GM18861 (cell line): ENCODE measurements at regions not wholly inside any gene's neighbourhood (a gene's known extent, or its start where the extent isn't known, plus 50 kb on each side); places are given as distances from the start of the nearest gene placed in this dataset.
"Not testable (repeated sequence)": the region's sequence is repeated elsewhere in the genome, so short reads cannot be mapped to it uniquely, and the experiment has no call there.

Source experiments
- ATAC-seq: cut with Tn5 transposase; IDR thresholded peaks from one replicate; pipeline ENCODE4 v1.9.1; 2021; ENCODE audit not compliant: unreplicated experiment

- ATAC-seq = no peak
These were observed 349.2 kb upstream of the KLF4 start for GRCh38 chr9:107838766-107839165.

- no peak for ATAC-seq
These were observed 346.7 kb upstream of the KLF4 start for GRCh38 chr9:107836300-107836699.

GRCh38 chr9:107833295-107833694 lies 343.7 kb upstream of the KLF4 start:
- no peak for ATAC-seq

DNA sequence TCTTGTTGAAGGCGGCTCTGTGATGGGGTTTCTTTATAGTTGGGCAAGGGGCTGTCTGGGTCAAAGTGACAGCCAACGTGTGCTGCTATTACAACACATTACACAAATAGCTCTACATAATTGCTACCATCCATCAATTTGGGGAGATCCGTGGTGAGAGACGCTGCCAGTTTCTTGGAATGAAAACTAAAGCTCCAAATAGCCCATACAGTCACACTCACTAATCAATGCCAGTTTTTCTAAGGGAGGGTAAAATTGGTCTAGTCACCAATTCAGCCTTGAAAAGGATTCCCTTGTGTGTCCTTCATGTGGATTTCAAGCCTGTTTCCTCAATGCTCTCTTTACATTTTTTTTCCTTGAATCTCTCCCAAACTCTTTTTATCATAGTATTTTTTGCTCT lies 343.3 kb upstream of the KLF4 start:
- ATAC-seq = no peak

GRCh38 chr9:107830479-107830878 lies 340.9 kb upstream of the KLF4 start:
- ATAC-seq = no peak

GRCh38 chr9:107827884-107828283 lies 338.3 kb upstream of the KLF4 start:
- no peak for ATAC-seq

- ATAC-seq = peak; percentile 88
These were observed 337.7 kb upstream of the KLF4 start for GRCh38 chr9:107827304-107827703.

- ATAC-seq = not testable (repeated sequence)
These were observed 337.1 kb upstream of the KLF4 start for GRCh38 chr9:107826688-107826983.

DNA sequence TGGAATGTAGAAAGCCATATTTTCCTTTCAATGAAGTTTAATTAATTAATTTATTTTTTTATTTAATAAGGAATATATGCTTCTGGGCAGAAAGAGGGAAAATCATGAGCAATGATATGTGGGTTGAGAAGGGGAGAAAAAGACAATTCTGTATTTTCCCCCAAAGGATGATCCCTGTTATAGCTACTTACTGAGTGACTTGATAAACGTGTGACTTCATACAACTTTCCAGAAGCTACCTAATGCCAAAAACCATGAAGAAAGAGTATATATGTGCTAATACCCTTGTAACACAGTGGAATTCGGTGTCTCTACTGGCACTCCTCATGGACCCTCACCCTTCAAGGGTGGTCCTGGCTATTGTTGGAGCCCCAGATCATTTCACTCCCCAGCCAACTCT lies 335.0 kb upstream of the KLF4 start:
- ATAC-seq = no peak

GRCh38 chr9:107819772-107820565 lies 330.4 kb upstream of the KLF4 start:
- no peak for ATAC-seq

GRCh38 chr9:107818503-107818829 lies 328.9 kb upstream of the KLF4 start:
- ATAC-seq = not testable (repeated sequence)

- not testable (repeated sequence) for ATAC-seq
These were observed 328.3 kb upstream of the KLF4 start for GRCh38 chr9:107817595-107818502.

DNA sequence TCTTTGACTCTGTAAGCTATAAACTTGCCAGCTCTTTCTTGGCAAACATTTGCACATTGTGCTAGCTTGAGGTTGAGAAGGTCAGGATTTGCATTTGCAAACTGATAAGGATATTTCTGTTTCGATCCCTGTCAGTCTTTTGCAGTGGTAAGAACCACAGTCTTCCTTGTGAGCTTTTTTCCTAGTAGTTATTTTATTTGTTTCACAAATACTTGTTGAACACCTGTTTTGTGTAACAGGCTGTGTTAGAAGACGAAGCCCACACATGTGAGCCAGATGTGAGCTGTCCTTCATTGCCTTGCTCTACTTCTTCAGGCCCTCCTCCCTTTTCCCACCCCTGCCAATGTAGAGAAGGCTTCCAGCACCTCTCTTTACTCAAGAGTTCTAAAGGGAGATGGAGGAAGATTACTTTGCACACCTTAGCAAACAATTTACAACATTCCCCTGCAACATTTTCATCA lies 327.0 kb upstream of the KLF4 start:
- no peak for ATAC-seq

DNA sequence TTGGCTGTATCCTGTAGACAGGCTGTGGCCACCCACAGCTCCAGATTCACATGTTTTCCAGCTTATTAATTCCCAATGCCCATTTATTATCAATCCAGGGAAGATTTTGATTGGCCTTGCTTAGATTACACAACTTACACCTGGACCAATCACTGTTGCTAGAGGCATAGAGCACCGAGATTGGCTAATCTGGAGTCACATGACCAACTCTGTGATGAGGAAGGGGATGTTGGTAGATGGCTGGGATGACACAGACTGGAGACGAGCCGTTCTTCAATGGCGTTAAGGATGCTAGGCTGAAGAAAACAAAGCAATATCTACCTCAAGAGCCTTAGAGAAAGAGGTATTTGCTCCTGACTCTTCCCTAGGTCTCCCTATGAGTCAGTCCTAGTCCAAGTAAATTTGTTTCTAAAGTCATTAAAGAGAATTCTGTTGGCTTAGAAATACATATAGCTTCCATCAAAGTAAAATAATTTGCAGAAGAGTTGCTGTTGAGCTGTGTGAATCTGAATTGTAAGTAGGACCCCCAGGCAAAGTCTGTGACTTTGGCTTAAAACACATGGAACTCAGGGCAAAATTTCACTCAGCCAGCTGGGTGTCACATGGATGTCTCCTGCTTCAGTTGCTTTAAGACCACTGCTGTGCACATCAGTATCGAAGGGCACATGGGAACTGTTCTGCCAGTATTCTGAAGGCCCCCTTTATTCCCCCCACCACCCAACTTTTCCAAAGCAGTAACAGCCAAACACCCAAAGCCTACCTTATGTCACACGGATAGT lies 326.4 kb upstream of the KLF4 start:
- no peak for ATAC-seq

GRCh38 chr9:107813287-107813686 lies 323.7 kb upstream of the KLF4 start:
- no peak for ATAC-seq

GRCh38 chr9:107810461-107810961 lies 320.9 kb upstream of the KLF4 start:
- ATAC-seq = no peak

GRCh38 chr9:107809871-107810460 lies 320.4 kb upstream of the KLF4 start:
- ATAC-seq = no peak

- no peak for ATAC-seq
These were observed 317.6 kb upstream of the KLF4 start for GRCh38 chr9:107807183-107807582.

GRCh38 chr9:107805201-107805600 lies 315.6 kb upstream of the KLF4 start:
- ATAC-seq = no peak

DNA sequence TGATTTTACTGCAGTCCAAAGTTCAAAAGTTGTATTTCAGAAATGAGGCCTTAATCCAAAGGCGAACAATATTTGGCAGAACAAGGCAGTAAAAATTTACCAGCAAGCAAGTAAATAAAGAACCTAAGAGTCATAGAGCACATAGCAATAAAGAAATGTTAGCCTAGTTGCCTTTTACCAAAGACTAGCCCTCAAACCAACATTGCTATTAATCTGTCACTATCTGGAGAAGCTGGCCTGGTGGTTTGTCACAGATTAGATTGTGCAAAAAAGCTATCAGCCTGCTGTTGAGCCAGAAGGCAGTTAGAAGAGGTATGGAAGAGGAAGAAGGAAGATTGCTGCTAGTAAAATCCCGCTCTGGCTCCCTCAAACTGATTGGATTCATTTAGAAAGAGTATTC lies 304.7 kb upstream of the KLF4 start:
- ATAC-seq = no peak

DNA sequence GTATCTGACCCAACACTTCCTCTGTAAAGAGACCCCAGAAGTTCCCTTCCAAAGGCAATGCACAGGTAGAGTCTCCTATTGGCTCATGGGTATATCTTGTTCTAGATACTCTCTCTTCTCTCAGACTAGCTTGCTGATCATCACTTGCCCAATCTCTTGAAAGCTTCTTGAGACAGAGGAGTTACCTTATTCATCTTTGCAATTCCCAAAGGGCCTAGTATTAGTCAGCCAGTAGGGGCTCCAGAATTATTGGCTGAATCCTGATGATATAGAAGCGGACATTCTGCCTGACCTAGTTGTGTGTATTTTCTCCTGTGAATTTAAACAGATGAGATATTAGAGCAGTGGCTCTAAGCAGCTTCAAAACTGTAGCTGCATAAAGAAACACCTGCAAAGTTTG lies 304.0 kb upstream of the KLF4 start:
- no peak for ATAC-seq
